ENCODE measurements at regions not wholly inside any gene's neighbourhood (a gene's known extent, or its start where the extent isn't known, plus 50 kb on each side); places are given as distances from the start of the nearest gene placed in this dataset.

DNA sequence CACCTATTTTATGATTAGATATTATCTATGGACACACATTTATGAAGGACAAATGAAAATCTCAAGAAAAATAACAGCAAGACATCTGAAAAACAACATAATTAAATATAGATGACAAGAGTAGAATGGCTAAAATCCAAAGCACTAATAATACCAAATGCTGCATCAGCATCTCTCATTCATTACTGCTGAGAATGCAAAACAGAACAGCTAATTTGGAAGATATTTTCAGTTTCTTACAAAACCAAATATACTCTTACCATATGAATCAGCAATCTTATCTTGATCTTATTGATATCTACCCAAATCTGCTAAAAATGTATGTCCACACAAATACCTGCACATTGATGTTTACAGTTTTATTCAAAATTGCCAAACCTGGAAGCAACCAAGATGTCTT, 829.1 kb upstream of the MIR17HG start:
- TF ChIP-seq, protein P1, sequence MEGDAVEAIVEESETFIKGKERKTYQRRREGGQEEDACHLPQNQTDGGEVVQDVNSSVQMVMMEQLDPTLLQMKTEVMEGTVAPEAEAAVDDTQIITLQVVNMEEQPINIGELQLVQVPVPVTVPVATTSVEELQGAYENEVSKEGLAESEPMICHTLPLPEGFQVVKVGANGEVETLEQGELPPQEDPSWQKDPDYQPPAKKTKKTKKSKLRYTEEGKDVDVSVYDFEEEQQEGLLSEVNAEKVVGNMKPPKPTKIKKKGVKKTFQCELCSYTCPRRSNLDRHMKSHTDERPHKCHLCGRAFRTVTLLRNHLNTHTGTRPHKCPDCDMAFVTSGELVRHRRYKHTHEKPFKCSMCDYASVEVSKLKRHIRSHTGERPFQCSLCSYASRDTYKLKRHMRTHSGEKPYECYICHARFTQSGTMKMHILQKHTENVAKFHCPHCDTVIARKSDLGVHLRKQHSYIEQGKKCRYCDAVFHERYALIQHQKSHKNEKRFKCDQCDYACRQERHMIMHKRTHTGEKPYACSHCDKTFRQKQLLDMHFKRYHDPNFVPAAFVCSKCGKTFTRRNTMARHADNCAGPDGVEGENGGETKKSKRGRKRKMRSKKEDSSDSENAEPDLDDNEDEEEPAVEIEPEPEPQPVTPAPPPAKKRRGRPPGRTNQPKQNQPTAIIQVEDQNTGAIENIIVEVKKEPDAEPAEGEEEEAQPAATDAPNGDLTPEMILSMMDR (IDR thresholded peaks at IDR 0.05) = no peak
- Histone ChIP-seq H3K4me3 (no peak overlapping the region), H3K36me3 (no peaks in the 10 kb centered on the region), H3K27ac (no peak overlapping the region), H3K27me3 (no peaks in the 10 kb centered on the region), H3K4me1 (no peaks in the 10 kb centered on the region), H3K9me3 (no peaks in the 10 kb centered on the region)
- ATAC-seq = no peak
- no peak for FAIRE-seq
- intact Hi-C loops (cut with DNase I) = no loop called here
- no peak for DNase-seq

DNA sequence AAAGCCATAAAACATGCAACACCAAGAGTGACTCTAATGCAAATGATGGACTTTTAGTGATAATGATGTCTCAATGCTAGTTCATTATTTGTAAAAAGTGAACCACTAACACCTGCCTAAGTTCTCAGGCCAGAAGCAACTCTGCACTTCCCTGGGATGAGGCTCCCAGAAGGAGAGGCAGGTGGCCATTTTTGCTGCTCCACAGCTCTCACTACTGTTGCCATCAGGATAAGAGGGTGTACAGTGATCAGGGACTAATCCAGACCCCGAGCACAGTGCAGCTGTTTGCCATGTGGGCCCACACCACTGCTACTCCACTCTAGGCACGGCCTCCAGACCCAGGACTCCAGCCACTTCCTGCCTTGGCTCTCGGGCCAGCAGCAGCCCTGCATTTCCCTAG, 828.3 kb upstream of the MIR17HG start:
- WGBS, 2 donors = 38 to 45% methylated on average over 3 of the region's 3 CpGs
- intact Hi-C loops (cut with DNase I) = no loop called here
- H3K4me1 ChIP-seq = no peaks in the 10 kb centered on the region
- no peak for FAIRE-seq
- H3K27me3 ChIP-seq = no peaks in the 10 kb centered on the region
- H3K36me3 ChIP-seq = no peaks in the 10 kb centered on the region
- H3K27ac ChIP-seq = no peak overlapping the region
- no peaks in the 10 kb centered on the region for H3K9me3 ChIP-seq
- ATAC-seq = no peak
- H3K4me3 ChIP-seq = no peak overlapping the region
- TF ChIP-seq, protein P1 (IDR thresholded peaks at IDR 0.05) = no peak
- DNase-seq = peak in 1 of 6 donors; percentile 41

DNA sequence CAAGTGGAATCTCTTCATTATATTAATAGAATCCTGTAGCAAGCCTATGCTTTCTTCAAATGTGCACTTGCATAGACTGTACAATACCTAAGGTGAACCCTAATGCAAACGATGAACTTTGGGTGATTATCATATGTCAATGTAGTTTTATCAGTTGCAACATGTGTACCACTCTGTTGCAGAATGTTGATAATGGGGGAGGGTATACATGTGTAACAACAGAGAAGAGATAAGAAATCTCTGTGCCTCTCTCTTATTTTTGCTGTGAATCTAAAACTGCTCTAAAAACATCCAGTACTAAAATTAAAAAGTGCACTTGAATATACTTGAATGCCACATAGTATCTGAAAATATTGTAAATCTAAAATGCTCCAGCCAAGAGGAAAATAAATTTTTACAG, 820.8 kb upstream of the MIR17HG start:
- ATAC-seq = no peak
- Histone ChIP-seq H3K4me1 (no peaks in the 10 kb centered on the region), H3K27ac (no peak overlapping the region), H3K36me3 (no peaks in the 10 kb centered on the region), H3K27me3 (no peaks in the 10 kb centered on the region), H3K9me3 (no peaks in the 10 kb centered on the region), H3K4me3 (no peak overlapping the region)
- 11 to 21% methylated on average over 1 of the region's 1 CpG for WGBS, 2 donors
- no peak for DNase-seq
- TF ChIP-seq, protein P1 (IDR thresholded peaks at IDR 0.05) = no peak
- FAIRE-seq = no peak
- intact Hi-C loops (cut with DNase I) = no loop called here

DNA sequence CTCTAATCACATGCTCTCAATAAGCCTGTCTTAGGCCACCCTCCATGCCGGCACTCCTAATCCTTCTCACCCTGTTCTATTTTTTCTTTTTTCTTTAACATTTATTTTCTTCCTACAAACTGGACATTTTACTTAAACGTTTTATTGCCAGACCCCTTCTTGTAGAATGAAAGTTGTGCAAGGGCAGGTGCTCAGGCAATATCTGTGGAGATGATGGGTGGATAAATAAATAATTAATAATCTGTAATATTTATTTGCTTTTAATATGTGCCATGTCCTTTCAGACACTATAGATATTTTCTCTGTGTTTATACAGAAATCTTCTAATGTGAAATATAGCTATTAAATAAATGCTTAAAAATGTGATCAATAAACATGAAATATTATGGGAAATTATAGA, 815.7 kb upstream of the MIR17HG start:
- 66 to 76% methylated on average over 2 of the region's 2 CpGs for WGBS, 2 donors
- TF ChIP-seq, protein P1 (IDR thresholded peaks at IDR 0.05) = no peak
- ATAC-seq = no peak
- H3K4me3 ChIP-seq = no peak overlapping the region
- H3K27me3 ChIP-seq = no peaks in the 10 kb centered on the region
- intact Hi-C loops (cut with DNase I) = no loop called here
- H3K36me3 ChIP-seq = no peaks in the 10 kb centered on the region
- no peak overlapping the region for H3K27ac ChIP-seq
- DNase-seq = no peak
- H3K9me3 ChIP-seq = no peaks in the 10 kb centered on the region
- H3K4me1 ChIP-seq = no peaks in the 10 kb centered on the region
- FAIRE-seq = no peak

DNA sequence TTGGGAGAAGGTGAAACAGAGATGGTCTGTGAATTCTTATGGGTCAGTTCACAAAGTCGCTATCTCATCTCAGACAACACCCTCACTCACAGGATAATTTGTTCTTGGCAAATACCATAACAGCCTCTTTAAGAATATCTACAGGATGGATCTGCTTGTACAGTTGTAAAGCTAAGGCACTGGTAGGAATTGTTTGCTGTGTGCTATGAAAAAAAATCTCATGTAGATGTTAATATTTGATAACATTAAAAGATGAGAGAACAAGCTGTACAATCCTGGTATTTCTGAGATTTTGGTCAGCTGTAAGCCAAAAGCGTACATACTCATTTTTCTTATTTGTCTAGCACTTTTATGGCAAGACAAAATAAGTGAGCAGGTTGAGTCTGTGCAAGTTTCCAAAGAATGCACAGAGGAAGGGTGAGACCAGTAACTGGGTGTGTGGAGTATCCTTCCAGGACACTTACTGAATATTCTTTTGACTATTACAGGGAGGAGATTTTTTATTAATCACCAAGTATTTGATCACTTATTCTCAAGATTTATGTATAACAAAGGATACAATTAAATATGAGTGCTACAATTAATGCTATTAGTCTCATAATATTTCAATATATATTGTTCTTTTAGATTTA, 814.5 kb upstream of the MIR17HG start:
- no peak for FAIRE-seq
- Histone ChIP-seq H3K9me3 (no peaks in the 10 kb centered on the region), H3K27me3 (no peaks in the 10 kb centered on the region), H3K36me3 (no peaks in the 10 kb centered on the region), H3K4me3 (no peak overlapping the region), H3K27ac (no peak overlapping the region), H3K4me1 (no peaks in the 10 kb centered on the region)
- DNase-seq = no peak
- WGBS, 2 donors = 78 to 81% methylated on average over 2 of the region's 2 CpGs
- ATAC-seq = no peak
- intact Hi-C loops (cut with DNase I) = no loop called here
- TF ChIP-seq, protein P1 (IDR thresholded peaks at IDR 0.05) = no peak
